Trophoblast cell (in vitro differentiated cells and primary cell): ENCODE measurements at regions not wholly inside any gene's neighbourhood (a gene's known extent, or its start where the extent isn't known, plus 50 kb on each side); places are given as distances from the start of the nearest gene placed in this dataset.

ENCODE experiments used
- DNase-seq, 2 donors: peaks; one replicate each; pipeline ENCODE4 v3.0.0-alpha.2; 2016
- H2AFZ ChIP-seq: 2 replicates; pipeline ENCODE4 v1.6.1; 2013; ENCODE audit warnings: low read length, moderate library complexity, mild to moderate bottlenecking; ENCODE audit not compliant: insufficient read depth, poor library complexity
- H2AK5ac ChIP-seq: 2 replicates; pipeline ENCODE4 v1.6.1; 2013; ENCODE audit warnings: mild to moderate bottlenecking, low read length
- H2BK120ac ChIP-seq: 2 replicates; pipeline ENCODE4 v1.6.1; 2013; ENCODE audit warnings: low read length, mild to moderate bottlenecking, moderate library complexity; ENCODE audit not compliant: insufficient read depth, poor library complexity
- H2BK12ac ChIP-seq: 2 replicates; pipeline ENCODE4 v1.6.1; 2013; ENCODE audit warnings: mild to moderate bottlenecking, low read length, moderate library complexity
- H2BK5ac ChIP-seq: 2 replicates; pipeline ENCODE4 v1.6.1; 2013; ENCODE audit warnings: low read length, low read depth, moderate library complexity, mild to moderate bottlenecking; ENCODE audit not compliant: poor library complexity
- H3K14ac ChIP-seq: 2 replicates; pipeline ENCODE4 v1.6.1; 2013; ENCODE audit warnings: mild to moderate bottlenecking, low read length
- H3K18ac ChIP-seq: 2 replicates; pipeline ENCODE4 v1.6.1; 2013; ENCODE audit warnings: mild to moderate bottlenecking, low read length
- H3K23ac ChIP-seq: 2 replicates; pipeline ENCODE4 v1.6.1; 2013; ENCODE audit warnings: low read length
- H3K27ac ChIP-seq: 2 replicates; pipeline ENCODE4 v1.5.1; 2013; ENCODE audit warnings: low read depth, mild to moderate bottlenecking, inconsistent platforms, low read length, moderate library complexity
- H3K27me3 ChIP-seq: 2 replicates; pipeline ENCODE4 v1.6.1; 2013; ENCODE audit warnings: inconsistent platforms, mild to moderate bottlenecking, low read length, moderate library complexity; ENCODE audit not compliant: insufficient read depth
- H3K36me3 ChIP-seq, 2 experiments: 1 replicate in 1 of 2; 2 replicates in 1 of 2; pipeline ENCODE4 v1.6.1; 2013; ENCODE audit warnings: low read length in 2 of 2, mild to moderate bottlenecking in 2 of 2, moderate library complexity in 1 of 2; ENCODE audit not compliant: insufficient read depth in 2 of 2, control insufficient read depth in 1 of 2
- H3K4ac ChIP-seq: 2 replicates; pipeline ENCODE4 v1.6.1; 2013; ENCODE audit warnings: low read depth, mild to moderate bottlenecking, low read length, moderate library complexity
- H3K4me1 ChIP-seq, 2 experiments: 1 replicate in 1 of 2; 2 replicates in 1 of 2; pipeline ENCODE4 v1.6.1; 2013; ENCODE audit warnings: low read length in 2 of 2, mild to moderate bottlenecking in 2 of 2, moderate library complexity in 1 of 2; ENCODE audit not compliant: insufficient read depth in 2 of 2, control insufficient read depth in 1 of 2
- H3K4me2 ChIP-seq: 2 replicates; pipeline ENCODE4 v1.6.1; 2013; ENCODE audit warnings: inconsistent platforms, mild to moderate bottlenecking, low read length, moderate library complexity
- H3K4me3 ChIP-seq: 2 replicates; pipeline ENCODE4 v1.5.1; 2013; ENCODE audit warnings: mild to moderate bottlenecking, low read depth, low read length, inconsistent platforms
- H3K79me1 ChIP-seq: one replicate; pipeline ENCODE4 v1.6.1; 2013; ENCODE audit warnings: low read length
- H3K79me2 ChIP-seq: 2 replicates; pipeline ENCODE4 v1.6.1; 2013; ENCODE audit warnings: low read length, mild to moderate bottlenecking; ENCODE audit not compliant: control insufficient read depth, insufficient read depth, poor library complexity
- H3K9ac ChIP-seq: 2 replicates; pipeline ENCODE4 v1.6.1; 2013; ENCODE audit warnings: mild to moderate bottlenecking, low read length
- H3K9me3 ChIP-seq: 2 replicates; pipeline ENCODE4 v1.6.1; 2013; ENCODE audit warnings: low read depth, mild to moderate bottlenecking, control low read depth, inconsistent platforms, low read length; ENCODE audit not compliant: insufficient read depth
- H4K12ac ChIP-seq: 2 replicates; pipeline ENCODE4 v1.6.1; 2013; ENCODE audit warnings: low read depth, mild to moderate bottlenecking, low read length, moderate library complexity
- H4K8ac ChIP-seq: 2 replicates; pipeline ENCODE4 v1.6.1; 2013; ENCODE audit warnings: low read depth, mild to moderate bottlenecking, low read length, moderate library complexity
- H4K91ac ChIP-seq: one replicate; pipeline ENCODE4 v1.6.1; 2013; ENCODE audit warnings: low read depth, mild to moderate bottlenecking, low read length, moderate library complexity
- WGBS: extraction: QIAGEN DNeasy Blood & Tissue Kit; methylation state at CpG from one replicate; pipeline ENCODE4 v1.1.7; 2013; ENCODE audit warnings: missing lambda C conversion rate; ENCODE audit not compliant: insufficient read length, insufficient coverage; ENCODE audit errors: extremely low coverage; 5-methylcytosine and 5-hydroxymethylcytosine counted together

GRCh38 chr15:54815556-54815955, 381.2 kb downstream of the RSL24D1 start:
- Histone ChIP-seq H2BK120ac (no peak overlapping the region), H2BK5ac (no peak overlapping the region), H3K79me1 (no peaks in the 10 kb centered on the region), H3K23ac (no peak overlapping the region), H3K4me2 (no peak overlapping the region), H3K36me3 (no peaks in the 10 kb centered on the region), H3K4me1 (no peaks in the 10 kb centered on the region), H2AK5ac (no peak overlapping the region), H3K18ac (no peak overlapping the region), H3K79me2 (no peaks in the 10 kb centered on the region), H3K14ac (no peak overlapping the region), H3K9ac (no peak overlapping the region), H3K4me3 (no peak overlapping the region), H3K27ac (no peak overlapping the region), H3K4ac (no peak overlapping the region), H3K27me3 (no peaks in the 10 kb centered on the region), H4K91ac (no peak overlapping the region), H4K12ac (no peak overlapping the region), H2AFZ (no peak overlapping the region), H4K8ac (no peak overlapping the region), H3K9me3 (no peaks in the 10 kb centered on the region), H2BK12ac (no peak overlapping the region)
- DNase-seq = no peak
- no CpG with 5 or more reads among the region's 4 CpGs for WGBS

GRCh38 chr15:54812383-54812782, 384.4 kb downstream of the RSL24D1 start:
- H3K4me3 ChIP-seq = no peak overlapping the region
- no peak overlapping the region for H2AK5ac ChIP-seq
- no peak overlapping the region for H3K18ac ChIP-seq
- no peak overlapping the region for H2BK12ac ChIP-seq
- no peaks in the 10 kb centered on the region for H3K9me3 ChIP-seq
- H4K91ac ChIP-seq = no peak overlapping the region
- H3K79me1 ChIP-seq = no peaks in the 10 kb centered on the region
- H2BK5ac ChIP-seq = no peak overlapping the region
- H3K27ac ChIP-seq = no peak overlapping the region
- no peak overlapping the region for H4K8ac ChIP-seq
- DNase-seq = no peak
- no peak overlapping the region for H2AFZ ChIP-seq
- no peak overlapping the region for H3K4me2 ChIP-seq
- H4K12ac ChIP-seq = no peak overlapping the region
- no peak overlapping the region for H3K14ac ChIP-seq
- no peaks in the 10 kb centered on the region for H3K36me3 ChIP-seq
- no peaks in the 10 kb centered on the region for H3K27me3 ChIP-seq
- H2BK120ac ChIP-seq = no peak overlapping the region
- H3K9ac ChIP-seq = no peak overlapping the region
- no peak overlapping the region for H3K4ac ChIP-seq
- no peaks in the 10 kb centered on the region for H3K4me1 ChIP-seq
- H3K23ac ChIP-seq = no peak overlapping the region
- H3K79me2 ChIP-seq = no peaks in the 10 kb centered on the region

DNA sequence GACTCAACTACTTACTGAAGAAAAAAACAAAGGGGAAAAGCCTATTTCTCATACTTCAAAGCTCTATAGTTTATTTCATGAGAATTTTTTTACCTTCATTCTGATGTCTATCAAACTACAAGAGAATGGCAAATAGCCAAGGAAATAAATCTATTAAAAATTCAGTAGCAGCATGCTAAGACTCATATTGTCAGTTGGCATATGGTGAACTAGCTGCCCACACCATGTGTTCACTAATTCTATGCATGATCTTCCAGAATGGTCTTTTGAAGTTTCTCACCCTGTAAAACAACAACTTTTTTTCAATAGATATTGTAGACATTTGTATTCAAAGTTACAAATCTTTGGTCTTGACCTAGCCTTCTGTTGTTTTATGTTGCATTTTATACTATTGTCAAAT, 386.2 kb downstream of the RSL24D1 start:
- H3K79me1 ChIP-seq = no peaks in the 10 kb centered on the region
- no peaks in the 10 kb centered on the region for H3K36me3 ChIP-seq
- H3K18ac ChIP-seq = no peak overlapping the region
- H2BK120ac ChIP-seq = no peak overlapping the region
- H3K27ac ChIP-seq = no peak overlapping the region
- no peak overlapping the region for H4K12ac ChIP-seq
- no peaks in the 10 kb centered on the region for H3K9me3 ChIP-seq
- H4K91ac ChIP-seq = no peak overlapping the region
- H3K27me3 ChIP-seq = no peaks in the 10 kb centered on the region
- H3K4me2 ChIP-seq = no peak overlapping the region
- H3K4me3 ChIP-seq = no peak overlapping the region
- H2AK5ac ChIP-seq = no peak overlapping the region
- H3K14ac ChIP-seq = no peak overlapping the region
- DNase-seq = no peak
- H3K23ac ChIP-seq = no peak overlapping the region
- no peaks in the 10 kb centered on the region for H3K4me1 ChIP-seq
- H2BK5ac ChIP-seq = no peak overlapping the region
- no peak overlapping the region for H4K8ac ChIP-seq
- H2AFZ ChIP-seq = no peak overlapping the region
- no peak overlapping the region for H3K9ac ChIP-seq
- H3K4ac ChIP-seq = no peak overlapping the region
- no peak overlapping the region for H2BK12ac ChIP-seq
- H3K79me2 ChIP-seq = no peaks in the 10 kb centered on the region

GRCh38 chr15:54810031-54810430, 386.7 kb downstream of the RSL24D1 start:
- no peak overlapping the region for H3K4me3 ChIP-seq
- H3K4ac ChIP-seq = no peak overlapping the region
- no peaks in the 10 kb centered on the region for H3K36me3 ChIP-seq
- H3K9ac ChIP-seq = no peak overlapping the region
- no peaks in the 10 kb centered on the region for H3K79me1 ChIP-seq
- no peak overlapping the region for H3K23ac ChIP-seq
- no peak overlapping the region for H2AFZ ChIP-seq
- no peak overlapping the region for H3K4me2 ChIP-seq
- H4K8ac ChIP-seq = no peak overlapping the region
- no peaks in the 10 kb centered on the region for H3K9me3 ChIP-seq
- no peak overlapping the region for H4K12ac ChIP-seq
- no peak overlapping the region for H2BK120ac ChIP-seq
- H3K27ac ChIP-seq = no peak overlapping the region
- no peak overlapping the region for H2BK12ac ChIP-seq
- H3K79me2 ChIP-seq = no peaks in the 10 kb centered on the region
- H2AK5ac ChIP-seq = no peak overlapping the region
- no peak overlapping the region for H3K14ac ChIP-seq
- no peaks in the 10 kb centered on the region for H3K27me3 ChIP-seq
- WGBS = no CpG with 5 or more reads among the region's 2 CpGs
- H4K91ac ChIP-seq = no peak overlapping the region
- H2BK5ac ChIP-seq = no peak overlapping the region
- H3K4me1 ChIP-seq = no peaks in the 10 kb centered on the region
- no peak for DNase-seq
- no peak overlapping the region for H3K18ac ChIP-seq

GRCh38 chr15:54808321-54808720, 388.4 kb downstream of the RSL24D1 start:
- Histone ChIP-seq H4K12ac (no peak overlapping the region), H3K9ac (no peak overlapping the region), H2AFZ (no peak overlapping the region), H2BK5ac (no peak overlapping the region), H2AK5ac (no peak overlapping the region), H3K79me1 (no peaks in the 10 kb centered on the region), H3K14ac (no peak overlapping the region), H2BK12ac (no peak overlapping the region), H3K27me3 (no peaks in the 10 kb centered on the region), H3K4ac (no peak overlapping the region), H3K36me3 (no peaks in the 10 kb centered on the region), H3K23ac (no peak overlapping the region), H4K91ac (no peak overlapping the region), H3K4me3 (no peak overlapping the region), H2BK120ac (no peak overlapping the region), H3K4me2 (no peak overlapping the region), H3K79me2 (no peaks in the 10 kb centered on the region), H3K4me1 (no peaks in the 10 kb centered on the region), H3K18ac (no peak overlapping the region), H3K27ac (no peak overlapping the region), H4K8ac (no peak overlapping the region), H3K9me3 (no peaks in the 10 kb centered on the region)
- no peak for DNase-seq
- WGBS = no CpG with 5 or more reads among the region's 3 CpGs
